ENCODE measurements at regions not wholly inside any gene's neighbourhood (a gene's known extent, or its start where the extent isn't known, plus 50 kb on each side); places are given as distances from the start of the nearest gene placed in this dataset.
"Not testable (repeated sequence)": the region's sequence is repeated elsewhere in the genome, so short reads cannot be mapped to it uniquely, and the experiment has no call there.

DNA sequence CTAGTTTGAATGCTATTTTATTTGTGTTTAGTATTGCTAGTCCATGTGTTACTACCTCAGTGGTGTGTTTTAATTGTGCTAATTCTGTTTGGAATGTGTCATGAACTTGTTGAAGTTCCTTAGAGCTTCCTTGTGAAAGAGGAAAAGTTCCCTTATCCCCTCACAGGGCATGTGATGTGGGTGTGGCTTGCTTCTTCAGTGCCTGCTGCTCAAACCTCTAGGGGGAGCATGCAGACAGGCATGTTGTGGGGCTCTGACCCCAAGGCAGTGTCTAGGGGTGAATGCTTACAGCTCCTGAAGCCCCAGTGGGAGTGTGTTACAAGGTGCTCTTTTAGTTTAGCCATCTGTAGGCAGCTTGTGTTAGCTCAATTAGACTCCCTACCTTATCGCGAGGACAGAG is 86.5 kb downstream of the MAGED4 start:
- Histone ChIP-seq H3K4me1 (ENCODE audit: control insufficient read depth, low read length) (no peaks in the 10 kb centered on the region), H3K9me3 (ENCODE audit: control insufficient read depth, insufficient read depth, low read length) (no peaks in the 10 kb centered on the region), H3K4me2 (ENCODE audit: low read length) (no peak overlapping the region), H3K4me3 (ENCODE audit: low read length) (no peak overlapping the region), H4K20me1 (ENCODE audit: control insufficient read depth, insufficient read depth, low read depth, low read length) (no peaks in the 10 kb centered on the region), H3K79me2 (ENCODE audit: control insufficient read depth, low read length) (no peaks in the 10 kb centered on the region), H3K9me2 (replicated peaks; ENCODE audit: control insufficient read depth, low read length) (no peaks in the 10 kb centered on the region), H3K27ac (ENCODE audit: low read depth, low read length) (no peak overlapping the region), H3K36me3 (ENCODE audit: control insufficient read depth, low read length) (no peaks in the 10 kb centered on the region), H3K27me3 (ENCODE audit: control insufficient read depth, low read length) (no peaks in the 10 kb centered on the region), H3F3A (ENCODE audit: control insufficient read depth, insufficient read depth) (no peaks in the 10 kb centered on the region)
- TF ChIP-seq, protein P1, sequence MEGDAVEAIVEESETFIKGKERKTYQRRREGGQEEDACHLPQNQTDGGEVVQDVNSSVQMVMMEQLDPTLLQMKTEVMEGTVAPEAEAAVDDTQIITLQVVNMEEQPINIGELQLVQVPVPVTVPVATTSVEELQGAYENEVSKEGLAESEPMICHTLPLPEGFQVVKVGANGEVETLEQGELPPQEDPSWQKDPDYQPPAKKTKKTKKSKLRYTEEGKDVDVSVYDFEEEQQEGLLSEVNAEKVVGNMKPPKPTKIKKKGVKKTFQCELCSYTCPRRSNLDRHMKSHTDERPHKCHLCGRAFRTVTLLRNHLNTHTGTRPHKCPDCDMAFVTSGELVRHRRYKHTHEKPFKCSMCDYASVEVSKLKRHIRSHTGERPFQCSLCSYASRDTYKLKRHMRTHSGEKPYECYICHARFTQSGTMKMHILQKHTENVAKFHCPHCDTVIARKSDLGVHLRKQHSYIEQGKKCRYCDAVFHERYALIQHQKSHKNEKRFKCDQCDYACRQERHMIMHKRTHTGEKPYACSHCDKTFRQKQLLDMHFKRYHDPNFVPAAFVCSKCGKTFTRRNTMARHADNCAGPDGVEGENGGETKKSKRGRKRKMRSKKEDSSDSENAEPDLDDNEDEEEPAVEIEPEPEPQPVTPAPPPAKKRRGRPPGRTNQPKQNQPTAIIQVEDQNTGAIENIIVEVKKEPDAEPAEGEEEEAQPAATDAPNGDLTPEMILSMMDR (IDR thresholded peaks at IDR 0.05; ENCODE audit: low read depth, low read length, poor library complexity, severe bottlenecking) = peak; percentile 28
- no peak for TF ChIP-seq EZH2phosphoT487 (IDR thresholded peaks at IDR 0.05; ENCODE audit: borderline replicate concordance, low read length)

GRCh38 chrX:52277666-52278065 is 91.2 kb upstream of the XAGE2 start:
- no peak overlapping the region for H3K4me3 ChIP-seq (ENCODE audit: low read length)
- no peaks in the 10 kb centered on the region for H3K36me3 ChIP-seq (ENCODE audit: control insufficient read depth, low read length)
- TF ChIP-seq EZH2phosphoT487 (IDR thresholded peaks at IDR 0.05; ENCODE audit: borderline replicate concordance, low read length) = no peak
- TF ChIP-seq, protein P1 (IDR thresholded peaks at IDR 0.05; ENCODE audit: low read depth, low read length, poor library complexity, severe bottlenecking) = no peak
- H3K4me2 ChIP-seq (ENCODE audit: low read length) = no peak overlapping the region
- H3F3A ChIP-seq (ENCODE audit: control insufficient read depth, insufficient read depth) = no peaks in the 10 kb centered on the region
- H3K9me3 ChIP-seq (ENCODE audit: control insufficient read depth, insufficient read depth, low read length) = no peaks in the 10 kb centered on the region
- H3K4me1 ChIP-seq (ENCODE audit: control insufficient read depth, low read length) = no peaks in the 10 kb centered on the region
- H3K9me2 ChIP-seq (replicated peaks; ENCODE audit: control insufficient read depth, low read length) = no peaks in the 10 kb centered on the region
- no peaks in the 10 kb centered on the region for H3K79me2 ChIP-seq (ENCODE audit: control insufficient read depth, low read length)
- no peak overlapping the region for H3K27ac ChIP-seq (ENCODE audit: low read depth, low read length)
- no peaks in the 10 kb centered on the region for H3K27me3 ChIP-seq (ENCODE audit: control insufficient read depth, low read length)
- H4K20me1 ChIP-seq (ENCODE audit: control insufficient read depth, insufficient read depth, low read depth, low read length) = no peaks in the 10 kb centered on the region

GRCh38 chrX:52280812-52281211 is 88.0 kb upstream of the XAGE2 start:
- Histone ChIP-seq H3F3A (ENCODE audit: control insufficient read depth, insufficient read depth) (no peaks in the 10 kb centered on the region), H3K79me2 (ENCODE audit: control insufficient read depth, low read length) (no peaks in the 10 kb centered on the region), H3K4me2 (ENCODE audit: low read length) (no peak overlapping the region), H4K20me1 (ENCODE audit: control insufficient read depth, insufficient read depth, low read depth, low read length) (no peaks in the 10 kb centered on the region), H3K27me3 (ENCODE audit: control insufficient read depth, low read length) (no peaks in the 10 kb centered on the region), H3K9me2 (replicated peaks; ENCODE audit: control insufficient read depth, low read length) (no peaks in the 10 kb centered on the region), H3K4me1 (ENCODE audit: control insufficient read depth, low read length) (no peaks in the 10 kb centered on the region), H3K4me3 (ENCODE audit: low read length) (no peak overlapping the region), H3K36me3 (ENCODE audit: control insufficient read depth, low read length) (no peaks in the 10 kb centered on the region), H3K9me3 (ENCODE audit: control insufficient read depth, insufficient read depth, low read length) (no peaks in the 10 kb centered on the region), H3K27ac (ENCODE audit: low read depth, low read length) (no peak overlapping the region)
- TF ChIP-seq EZH2phosphoT487 (IDR thresholded peaks at IDR 0.05; ENCODE audit: borderline replicate concordance, low read length) = no peak
- TF ChIP-seq, protein P1 (IDR thresholded peaks at IDR 0.05; ENCODE audit: low read depth, low read length, poor library complexity, severe bottlenecking) = no peak

- no peaks in the 10 kb centered on the region for H3K79me2 ChIP-seq (ENCODE audit: control insufficient read depth, low read length)
- TF ChIP-seq, protein P1 (IDR thresholded peaks at IDR 0.05; ENCODE audit: low read depth, low read length, poor library complexity, severe bottlenecking) = no peak
- TF ChIP-seq EZH2phosphoT487 (IDR thresholded peaks at IDR 0.05; ENCODE audit: borderline replicate concordance, low read length) = no peak
These were observed 84.0 kb upstream of the XAGE2 start for GRCh38 chrX:52284865-52285264.

GRCh38 chrX:52298968-52299367 is 69.9 kb upstream of the XAGE2 start:
- H3K79me2 ChIP-seq (ENCODE audit: control insufficient read depth, low read length); H4K20me1 ChIP-seq (ENCODE audit: control insufficient read depth, insufficient read depth, low read depth, low read length); H3K9me2 ChIP-seq (replicated peaks; ENCODE audit: control insufficient read depth, low read length); H3K9me3 ChIP-seq (ENCODE audit: control insufficient read depth, insufficient read depth, low read length); H3F3A ChIP-seq (ENCODE audit: control insufficient read depth, insufficient read depth); H3K4me2 ChIP-seq (ENCODE audit: low read length); H3K36me3 ChIP-seq (ENCODE audit: control insufficient read depth, low read length); H3K27me3 ChIP-seq (ENCODE audit: control insufficient read depth, low read length); H3K4me1 ChIP-seq (ENCODE audit: control insufficient read depth, low read length); H3K4me3 ChIP-seq (ENCODE audit: low read length); H3K27ac ChIP-seq (ENCODE audit: low read depth, low read length): not testable (repeated sequence)

More at GRCh38 chrX:52284865-52285264, 84.0 kb upstream of the XAGE2 start:
- Histone ChIP-seq H3K27ac (ENCODE audit: low read depth, low read length) (no peak overlapping the region), H3K4me2 (ENCODE audit: low read length) (no peak overlapping the region), H3F3A (ENCODE audit: control insufficient read depth, insufficient read depth) (no peaks in the 10 kb centered on the region), H3K27me3 (ENCODE audit: control insufficient read depth, low read length) (no peaks in the 10 kb centered on the region), H3K4me1 (ENCODE audit: control insufficient read depth, low read length) (no peaks in the 10 kb centered on the region), H4K20me1 (ENCODE audit: control insufficient read depth, insufficient read depth, low read depth, low read length) (no peaks in the 10 kb centered on the region), H3K4me3 (ENCODE audit: low read length) (no peak overlapping the region), H3K9me2 (replicated peaks; ENCODE audit: control insufficient read depth, low read length) (no peaks in the 10 kb centered on the region), H3K9me3 (ENCODE audit: control insufficient read depth, insufficient read depth, low read length) (no peaks in the 10 kb centered on the region), H3K36me3 (ENCODE audit: control insufficient read depth, low read length) (no peaks in the 10 kb centered on the region)

All from DOHH2 (cell line).